HepG2 (cell line): ENCODE measurements at regions not wholly inside any gene's neighbourhood (a gene's known extent, or its start where the extent isn't known, plus 50 kb on each side); places are given as distances from the start of the nearest gene placed in this dataset.

ENCODE experiments used
- ATAC-seq: fragments of 200-7000 bp; cut with Tn5 transposase; 3 replicates; pipeline ENCODE4 v1.9.1; 2020; ENCODE audit warnings: mild to moderate bottlenecking, moderate library complexity
- BruUV-seq: library from RNA; stranded (reverse); fragments of 400-500 nt; replicated peaks from 2 replicates; lab custom pipeline; 2021; lab: Mats Ljungman, UMichigan
- CTCF ChIA-PET: fragments of 300-600 bp; formaldehyde crosslinking; extraction: SDS; loops from one replicate; lab custom pipeline; 2021; ENCODE audit warnings: low total read pairs, inconsistent platforms, low intra/inter-chr PET ratio; lab: Yijun Ruan, JAX
- POLR2A ChIA-PET: fragments of 350-600 bp; sonication (Branson Sonifier 250); formaldehyde crosslinking; loops from one replicate; lab custom pipeline; 2020; ENCODE audit warnings: antibody characterized with exemption, inconsistent platforms; lab: Yijun Ruan, JAX
- DNase-seq: peaks from one replicate; pipeline ENCODE4 v3.0.0-alpha.2; 2015; ENCODE audit warnings: low spot score
- FAIRE-seq: peaks from 3 replicates; lab custom pipeline; 2011; peaks lifted over from hg19 to GRCh38; lab: Jason Lieb, UNC
- H2AFZ ChIP-seq: one replicate; pipeline ENCODE4 v1.6.1; 2011; ENCODE audit warnings: low read length, inconsistent platforms
- H3K27ac ChIP-seq: fragments of 300-600 bp; 3 replicates; pipeline ENCODE4 v1.8.0; 2011; ENCODE audit warnings: mixed run types, mild to moderate bottlenecking, mixed read lengths, low read length, inconsistent platforms; ENCODE audit not compliant: insufficient read depth; ENCODE audit errors: extremely low read length
- H3K27me3 ChIP-seq, 2 experiments: fragments of 200-600 bp in 1 of 2; 2 replicates in 1 of 2; 3 replicates in 1 of 2; pipeline versions ENCODE4 v1.6.0 to v1.8.0; 2011; ENCODE audit warnings: low read length in 2 of 2, mild to moderate bottlenecking in 2 of 2, moderate library complexity in 2 of 2, inconsistent platforms in 1 of 2; ENCODE audit not compliant: insufficient read depth in 2 of 2, control insufficient read depth in 1 of 2
- H3K36me3 ChIP-seq, 2 experiments: fragments of 200-600 bp in 1 of 2; replicated peaks in 1 of 2; 2 replicates in 1 of 2; 3 replicates in 1 of 2; pipeline versions ENCODE4 v1.5.1 to v1.8.0; 2011; ENCODE audit warnings: low read length in 2 of 2, inconsistent platforms in 1 of 2; ENCODE audit not compliant: insufficient read depth in 2 of 2, control insufficient read depth in 1 of 2
- H3K4me1 ChIP-seq: 2 replicates; pipeline ENCODE4 v1.5.1; 2012; ENCODE audit warnings: low read length, inconsistent platforms; ENCODE audit not compliant: insufficient read depth
- H3K4me2 ChIP-seq: 2 replicates; pipeline ENCODE4 v1.6.0; 2011; ENCODE audit warnings: low read depth, low read length, inconsistent platforms
- H3K4me3 ChIP-seq, 3 experiments: fragments of 200-600 bp in 1 of 3; sonication (generic), shearing (Covaris generic) in 1 of 3; replicated peaks in 1 of 3; 2 replicates each; pipeline ENCODE4 v1.5.1; 2011 to 2016; ENCODE audit warnings: low read length in 3 of 3, inconsistent platforms in 2 of 3, low read depth in 2 of 3, mild to moderate bottlenecking in 2 of 3, control low read depth in 1 of 3, mixed read lengths in 1 of 3; ENCODE audit not compliant: insufficient read depth in 1 of 3
- H3K79me2 ChIP-seq: one replicate; pipeline ENCODE4 v1.6.1; 2011; ENCODE audit warnings: low read length, inconsistent platforms; ENCODE audit not compliant: insufficient read depth
- H3K9ac ChIP-seq: 2 replicates; pipeline ENCODE4 v1.6.0; 2011; ENCODE audit warnings: mild to moderate bottlenecking, low read depth, low read length, inconsistent platforms; ENCODE audit not compliant: insufficient read depth
- H3K9me3 ChIP-seq: 2 replicates; pipeline ENCODE4 v1.5.1; 2012; ENCODE audit warnings: mild to moderate bottlenecking, low read length
- H4K20me1 ChIP-seq: 2 replicates; pipeline ENCODE4 v1.6.0; 2011; ENCODE audit warnings: inconsistent platforms, mild to moderate bottlenecking, low read length, moderate library complexity; ENCODE audit not compliant: insufficient read depth
- ARID2 ChIP-seq: sonication (generic); formaldehyde crosslinking; IDR thresholded peaks from 2 replicates; pipeline ENCODE4 v1.8.1; 2022; ENCODE audit warnings: mild to moderate bottlenecking, missing genetic modification reagents, borderline replicate concordance
- DMTF1 ChIP-seq: sonication (generic); formaldehyde crosslinking; IDR thresholded peaks from 2 replicates; pipeline ENCODE4 v1.4.0; 2020; ENCODE audit warnings: mild to moderate bottlenecking, missing genetic modification reagents
- NFRKB ChIP-seq: fragments of 450-650 bp; IDR thresholded peaks from 2 replicates; pipeline ENCODE4 v1.6.1; 2017
- ZNF629 ChIP-seq: sonication (generic); formaldehyde crosslinking; conservative IDR thresholded peaks from 2 replicates; pipeline ENCODE4 v1.5.0; 2020; ENCODE audit warnings: missing genetic modification reagents
- WGBS: methylation state at CpG from one replicate; pipeline ENCODE4 v1.1.6; 2017; ENCODE audit warnings: low lambda C conversion rate; 5-methylcytosine and 5-hydroxymethylcytosine counted together
- in situ Hi-C: cut with HindIII; loops from 2 replicates; pipeline ENCODE4 v1.10.0; 2017; ENCODE audit warnings: low pct_unique_long_range_greater_than_20kb; ENCODE audit not compliant: extremely low pct_ligation_motif_present
- intact Hi-C: fragments of 100-400 bp; cut with micrococcal nuclease; formaldehyde crosslinking; loops from one replicate; pipeline ENCODE4 v1.10.0; 2022; ENCODE audit not compliant: unreplicated experiment

GRCh38 chr4:185878633-185879032 lies 66.6 kb upstream of the SORBS2 start:
- in situ Hi-C loops, result no loop called here
- no peak overlapping the region for H3K9ac ChIP-seq
- CTCF ChIA-PET, result no interaction called here
- peaks cover 17% of the 10 kb centered on the region for H3K4me1 ChIP-seq
- H3K79me2 ChIP-seq, result no peaks in the 10 kb centered on the region
- ATAC-seq (no peak), DNase-seq (no peak), FAIRE-seq (no peak)
- no TSS peak for BruUV-seq
- POLR2A ChIA-PET, result no interaction called here
- H4K20me1 ChIP-seq, result no peaks in the 10 kb centered on the region
- no peak for TF ChIP-seq NFRKB
- 72% methylated on average over 14 of the region's 14 CpGs for WGBS
- intact Hi-C loops, result no loop called here
- no peaks in the 10 kb centered on the region for H3K36me3 ChIP-seq
- no peak overlapping the region for H3K4me3 ChIP-seq
- no peak overlapping the region for H2AFZ ChIP-seq
- H3K27ac ChIP-seq, result no peak overlapping the region
- H3K27me3 ChIP-seq, result no peaks in the 10 kb centered on the region; a peak in 1 of 5 replicates
- H3K9me3 ChIP-seq, result peaks cover 6% of the 10 kb centered on the region; the same call in 1 of the 2 replicates
- H3K4me2 ChIP-seq, result no peak overlapping the region

- H3K9me3 ChIP-seq, result peaks cover 6% of the 10 kb centered on the region; the same call in 1 of the 2 replicates
- H3K27me3 ChIP-seq, result peaks cover 0 to 2% of the 10 kb centered on the region in 2 experiments; a peak in 2 of 5 replicates
- H2AFZ ChIP-seq, result no peak overlapping the region
- BruUV-seq, result no TSS peak
- no peak overlapping the region for H3K4me3 ChIP-seq
- TF ChIP-seq ZNF629 (CRISPR knock-in tag) (0 out of 2 replicates have a peak, but pooled peaks have one; percentile 10), DMTF1 (CRISPR knock-in tag) (no peak), ARID2 (CRISPR knock-in tag) (no peak)
- FAIRE-seq (no peak), DNase-seq (no peak), ATAC-seq (no peak)
- H4K20me1 ChIP-seq, result no peaks in the 10 kb centered on the region
- CTCF ChIA-PET, result no interaction called here
- intact Hi-C loops (no loop called here), in situ Hi-C loops (no loop called here)
- 80% methylated on average over 18 of the region's 18 CpGs for WGBS
- H3K4me2 ChIP-seq, result no peak overlapping the region
- no peak overlapping the region for H3K9ac ChIP-seq
- no peaks in the 10 kb centered on the region for H3K36me3 ChIP-seq
- H3K27ac ChIP-seq, result no peak overlapping the region
- POLR2A ChIA-PET, result no interaction called here
- H3K4me1 ChIP-seq, result peaks cover 17% of the 10 kb centered on the region
- H3K79me2 ChIP-seq, result no peaks in the 10 kb centered on the region
Measured at GRCh38 chr4:185879666-185880312, 67.8 kb upstream of the SORBS2 start.
